ENCODE measurements at regions not wholly inside any gene's neighbourhood (a gene's known extent, or its start where the extent isn't known, plus 50 kb on each side); places are given as distances from the start of the nearest gene placed in this dataset.
"Not testable (repeated sequence)": the region's sequence is repeated elsewhere in the genome, so short reads cannot be mapped to it uniquely, and the experiment has no call there.

GRCh38 chr4:115200201-115201041 lies 87.0 kb upstream of the NDST4 start:
- not testable (repeated sequence) for DNase-seq

GRCh38 chr4:115194612-115195011 lies 81.2 kb upstream of the NDST4 start:
- DNase-seq = not testable (repeated sequence)

GRCh38 chr4:115190529-115190928 lies 77.1 kb upstream of the NDST4 start:
- no peak for DNase-seq

- DNase-seq = no peak
Measured at GRCh38 chr4:115187136-115187535, 73.7 kb upstream of the NDST4 start.

- DNase-seq = not testable (repeated sequence)
Measured at GRCh38 chr4:115179438-115180062, 66.1 kb upstream of the NDST4 start.

GRCh38 chr4:115178687-115179086 lies 65.3 kb upstream of the NDST4 start:
- DNase-seq = not testable (repeated sequence)

GRCh38 chr4:115171220-115171619 lies 57.8 kb upstream of the NDST4 start:
- no peak for DNase-seq

- no peak for DNase-seq
Measured at GRCh38 chr4:115165503-115165902, 52.1 kb upstream of the NDST4 start.
